IMR-90 (cell line): ENCODE measurements at regions not wholly inside any gene's neighbourhood (a gene's known extent, or its start where the extent isn't known, plus 50 kb on each side); places are given as distances from the start of the nearest gene placed in this dataset.

Source experiments
- CHD1 ChIP-seq: IDR thresholded peaks from 2 replicates; pipeline ENCODE4 v1.6.1; 2012; ENCODE audit warnings: low read depth, low read length, improper control_type of control experiment
- MAFK ChIP-seq: IDR thresholded peaks from 2 replicates; pipeline ENCODE4 v1.6.1; 2012; ENCODE audit warnings: low read depth, low read length, improper control_type of control experiment
- POLR2A ChIP-seq: IDR thresholded peaks from 2 replicates; pipeline ENCODE4 v1.6.1; 2012; ENCODE audit warnings: mild to moderate bottlenecking, low read depth, low read length
- RFX5 ChIP-seq: IDR thresholded peaks from 2 replicates; pipeline ENCODE4 v1.8.0; 2012; ENCODE audit warnings: low read depth, mild to moderate bottlenecking, low read length, moderate library complexity
- TF ChIP-seq, protein P1 (sequence below): conservative IDR thresholded peaks from 2 replicates; pipeline ENCODE4 v1.5.1; 2012; ENCODE audit warnings: mild to moderate bottlenecking, low read depth, low read length, improper control_type of control experiment

- TF ChIP-seq MAFK: no peak
- no peak for TF ChIP-seq POLR2A
- TF ChIP-seq, protein P1, sequence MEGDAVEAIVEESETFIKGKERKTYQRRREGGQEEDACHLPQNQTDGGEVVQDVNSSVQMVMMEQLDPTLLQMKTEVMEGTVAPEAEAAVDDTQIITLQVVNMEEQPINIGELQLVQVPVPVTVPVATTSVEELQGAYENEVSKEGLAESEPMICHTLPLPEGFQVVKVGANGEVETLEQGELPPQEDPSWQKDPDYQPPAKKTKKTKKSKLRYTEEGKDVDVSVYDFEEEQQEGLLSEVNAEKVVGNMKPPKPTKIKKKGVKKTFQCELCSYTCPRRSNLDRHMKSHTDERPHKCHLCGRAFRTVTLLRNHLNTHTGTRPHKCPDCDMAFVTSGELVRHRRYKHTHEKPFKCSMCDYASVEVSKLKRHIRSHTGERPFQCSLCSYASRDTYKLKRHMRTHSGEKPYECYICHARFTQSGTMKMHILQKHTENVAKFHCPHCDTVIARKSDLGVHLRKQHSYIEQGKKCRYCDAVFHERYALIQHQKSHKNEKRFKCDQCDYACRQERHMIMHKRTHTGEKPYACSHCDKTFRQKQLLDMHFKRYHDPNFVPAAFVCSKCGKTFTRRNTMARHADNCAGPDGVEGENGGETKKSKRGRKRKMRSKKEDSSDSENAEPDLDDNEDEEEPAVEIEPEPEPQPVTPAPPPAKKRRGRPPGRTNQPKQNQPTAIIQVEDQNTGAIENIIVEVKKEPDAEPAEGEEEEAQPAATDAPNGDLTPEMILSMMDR: no peak
- TF ChIP-seq CHD1: no peak
- no peak for TF ChIP-seq RFX5
Observed at GRCh38 chr1:17912491-17912890, 157.4 kb downstream of the ACTL8 start.
